Liver (tissue), 3 donors: ENCODE measurements at regions not wholly inside any gene's neighbourhood (a gene's known extent, or its start where the extent isn't known, plus 50 kb on each side); places are given as distances from the start of the nearest gene placed in this dataset.

ENCODE experiments used
- EGR1 ChIP-seq, 2 donors: IDR thresholded peaks; 2 replicates each; pipeline ENCODE4 v1.6.1; 2016 to 2018; ENCODE audit warnings: antibody characterized with exemption in 2 of 2, low read depth in 2 of 2
- FOXA1 ChIP-seq: IDR thresholded peaks from 2 replicates; pipeline ENCODE4 v1.6.1; 2016; ENCODE audit warnings: antibody characterized with exemption
- GABPA ChIP-seq, 2 donors: IDR thresholded peaks in 1 of 2; conservative IDR thresholded peaks in 1 of 2; 2 replicates each; pipeline ENCODE4 v1.6.1; 2016; ENCODE audit warnings: antibody characterized with exemption in 2 of 2, mild to moderate bottlenecking in 1 of 2, moderate library complexity in 1 of 2
- HNF4G ChIP-seq: IDR thresholded peaks from 2 replicates; pipeline ENCODE4 v1.6.1; 2016; ENCODE audit warnings: antibody characterized with exemption
- NR2F2 ChIP-seq: IDR thresholded peaks from 2 replicates; pipeline ENCODE4 v1.6.1; 2016; ENCODE audit warnings: antibody characterized with exemption
- RAD21 ChIP-seq, 2 donors: IDR thresholded peaks; 2 replicates each; pipeline ENCODE4 v1.6.1; 2016; ENCODE audit warnings: antibody characterized with exemption in 2 of 2, mild to moderate bottlenecking in 2 of 2
- SP1 ChIP-seq: IDR thresholded peaks from 2 replicates; pipeline ENCODE4 v1.6.1; 2018; ENCODE audit warnings: antibody characterized with exemption, mild to moderate bottlenecking
- TF ChIP-seq, protein P1 (sequence below): fragments of 150-350 bp; IDR thresholded peaks from 2 replicates; pipeline ENCODE4 v1.5.1; 2017; ENCODE audit warnings: improper control_type of control experiment, low read depth, low read length; ENCODE audit not compliant: missing input control
- TF ChIP-seq, protein P2 (sequence below): IDR thresholded peaks from 2 replicates; pipeline ENCODE4 v1.6.1; 2016; ENCODE audit warnings: antibody characterized with exemption
- TF ChIP-seq, protein P3 (sequence below): IDR thresholded peaks from 2 replicates; pipeline ENCODE4 v1.6.1; 2016; ENCODE audit warnings: antibody characterized with exemption, mild to moderate bottlenecking
- donor health status: healthy.
- donor health status: healthy.

GRCh38 chr6:8343600-8343999, 91.7 kb downstream of the SLC35B3 start:
- TF ChIP-seq, protein P1, sequence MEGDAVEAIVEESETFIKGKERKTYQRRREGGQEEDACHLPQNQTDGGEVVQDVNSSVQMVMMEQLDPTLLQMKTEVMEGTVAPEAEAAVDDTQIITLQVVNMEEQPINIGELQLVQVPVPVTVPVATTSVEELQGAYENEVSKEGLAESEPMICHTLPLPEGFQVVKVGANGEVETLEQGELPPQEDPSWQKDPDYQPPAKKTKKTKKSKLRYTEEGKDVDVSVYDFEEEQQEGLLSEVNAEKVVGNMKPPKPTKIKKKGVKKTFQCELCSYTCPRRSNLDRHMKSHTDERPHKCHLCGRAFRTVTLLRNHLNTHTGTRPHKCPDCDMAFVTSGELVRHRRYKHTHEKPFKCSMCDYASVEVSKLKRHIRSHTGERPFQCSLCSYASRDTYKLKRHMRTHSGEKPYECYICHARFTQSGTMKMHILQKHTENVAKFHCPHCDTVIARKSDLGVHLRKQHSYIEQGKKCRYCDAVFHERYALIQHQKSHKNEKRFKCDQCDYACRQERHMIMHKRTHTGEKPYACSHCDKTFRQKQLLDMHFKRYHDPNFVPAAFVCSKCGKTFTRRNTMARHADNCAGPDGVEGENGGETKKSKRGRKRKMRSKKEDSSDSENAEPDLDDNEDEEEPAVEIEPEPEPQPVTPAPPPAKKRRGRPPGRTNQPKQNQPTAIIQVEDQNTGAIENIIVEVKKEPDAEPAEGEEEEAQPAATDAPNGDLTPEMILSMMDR, result no peak
- TF ChIP-seq, protein P2, sequence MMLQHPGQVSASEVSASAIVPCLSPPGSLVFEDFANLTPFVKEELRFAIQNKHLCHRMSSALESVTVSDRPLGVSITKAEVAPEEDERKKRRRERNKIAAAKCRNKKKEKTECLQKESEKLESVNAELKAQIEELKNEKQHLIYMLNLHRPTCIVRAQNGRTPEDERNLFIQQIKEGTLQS, result no peak
- TF ChIP-seq SP1, result no peak
- TF ChIP-seq NR2F2, result no peak
- TF ChIP-seq GABPA (IDR thresholded peaks at IDR 0.05 in 1 of 2, conservative IDR thresholded peaks at IDR 0.05 in 1 of 2), result no peak
- no peak for TF ChIP-seq EGR1 (IDR thresholded peaks at IDR 0.05; ENCODE audit: low read depth in 2 of 2)
- TF ChIP-seq FOXA1, result no peak
- TF ChIP-seq RAD21 (IDR thresholded peaks at IDR 0.05), result no peak
- TF ChIP-seq, protein P3, sequence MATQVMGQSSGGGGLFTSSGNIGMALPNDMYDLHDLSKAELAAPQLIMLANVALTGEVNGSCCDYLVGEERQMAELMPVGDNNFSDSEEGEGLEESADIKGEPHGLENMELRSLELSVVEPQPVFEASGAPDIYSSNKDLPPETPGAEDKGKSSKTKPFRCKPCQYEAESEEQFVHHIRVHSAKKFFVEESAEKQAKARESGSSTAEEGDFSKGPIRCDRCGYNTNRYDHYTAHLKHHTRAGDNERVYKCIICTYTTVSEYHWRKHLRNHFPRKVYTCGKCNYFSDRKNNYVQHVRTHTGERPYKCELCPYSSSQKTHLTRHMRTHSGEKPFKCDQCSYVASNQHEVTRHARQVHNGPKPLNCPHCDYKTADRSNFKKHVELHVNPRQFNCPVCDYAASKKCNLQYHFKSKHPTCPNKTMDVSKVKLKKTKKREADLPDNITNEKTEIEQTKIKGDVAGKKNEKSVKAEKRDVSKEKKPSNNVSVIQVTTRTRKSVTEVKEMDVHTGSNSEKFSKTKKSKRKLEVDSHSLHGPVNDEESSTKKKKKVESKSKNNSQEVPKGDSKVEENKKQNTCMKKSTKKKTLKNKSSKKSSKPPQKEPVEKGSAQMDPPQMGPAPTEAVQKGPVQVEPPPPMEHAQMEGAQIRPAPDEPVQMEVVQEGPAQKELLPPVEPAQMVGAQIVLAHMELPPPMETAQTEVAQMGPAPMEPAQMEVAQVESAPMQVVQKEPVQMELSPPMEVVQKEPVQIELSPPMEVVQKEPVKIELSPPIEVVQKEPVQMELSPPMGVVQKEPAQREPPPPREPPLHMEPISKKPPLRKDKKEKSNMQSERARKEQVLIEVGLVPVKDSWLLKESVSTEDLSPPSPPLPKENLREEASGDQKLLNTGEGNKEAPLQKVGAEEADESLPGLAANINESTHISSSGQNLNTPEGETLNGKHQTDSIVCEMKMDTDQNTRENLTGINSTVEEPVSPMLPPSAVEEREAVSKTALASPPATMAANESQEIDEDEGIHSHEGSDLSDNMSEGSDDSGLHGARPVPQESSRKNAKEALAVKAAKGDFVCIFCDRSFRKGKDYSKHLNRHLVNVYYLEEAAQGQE, result no peak
- no peak for TF ChIP-seq HNF4G
